ENCODE measurements at regions not wholly inside any gene's neighbourhood (a gene's known extent, or its start where the extent isn't known, plus 50 kb on each side); places are given as distances from the start of the nearest gene placed in this dataset.
A peak's percentile ranks its signal among the peaks of the same experiment; 100 is the strongest.

GRCh38 chr5:10073441-10074104, 176.1 kb downstream of the ATPSCKMT start:
- DNase-seq (ENCODE audit: low spot score) = no peak

- DNase-seq (ENCODE audit: low spot score) = no peak
Measured at GRCh38 chr5:10069637-10070313, 179.9 kb downstream of the ATPSCKMT start.

GRCh38 chr5:10065428-10066000, 184.2 kb downstream of the ATPSCKMT start:
- no peak for DNase-seq (ENCODE audit: low spot score)

- DNase-seq (ENCODE audit: low spot score) = no peak
Measured at GRCh38 chr5:10064546-10065195, 185.0 kb downstream of the ATPSCKMT start.

- DNase-seq (ENCODE audit: low spot score) = no peak
Measured at GRCh38 chr5:10063997-10064396, 185.7 kb downstream of the ATPSCKMT start.

GRCh38 chr5:10059980-10060379, 189.7 kb downstream of the ATPSCKMT start:
- DNase-seq (ENCODE audit: low spot score) = no peak

- DNase-seq (ENCODE audit: low spot score) = no peak
Measured at GRCh38 chr5:10059556-10059955, 190.1 kb downstream of the ATPSCKMT start.

- no peak for DNase-seq (ENCODE audit: low spot score)
Measured at GRCh38 chr5:10057356-10057755, 192.3 kb downstream of the ATPSCKMT start.

- DNase-seq (ENCODE audit: low spot score) = no peak
Measured at GRCh38 chr5:10056228-10056760, 193.4 kb downstream of the ATPSCKMT start.

GRCh38 chr5:10049858-10050455, 199.7 kb downstream of the ATPSCKMT start:
- DNase-seq (ENCODE audit: low spot score) = no peak

- no peak for DNase-seq (ENCODE audit: low spot score)
Measured at GRCh38 chr5:10046676-10047075, 203.0 kb downstream of the ATPSCKMT start.

- no peak for DNase-seq (ENCODE audit: low spot score)
Measured at GRCh38 chr5:10045376-10045775, 204.3 kb downstream of the ATPSCKMT start.

GRCh38 chr5:10036136-10036815, 213.4 kb downstream of the ATPSCKMT start:
- DNase-seq (ENCODE audit: low spot score) = no peak

GRCh38 chr5:10034001-10034400, 215.7 kb downstream of the ATPSCKMT start:
- no peak for DNase-seq (ENCODE audit: low spot score)

- no peak for DNase-seq (ENCODE audit: low spot score)
Measured at GRCh38 chr5:10031817-10032216, 217.9 kb downstream of the ATPSCKMT start.

- no peak for DNase-seq (ENCODE audit: low spot score)
Measured at GRCh38 chr5:10030219-10030831, 219.4 kb downstream of the ATPSCKMT start.

GRCh38 chr5:10023494-10023893, 226.2 kb downstream of the ATPSCKMT start:
- no peak for DNase-seq (ENCODE audit: low spot score)

GRCh38 chr5:10021248-10021647, 228.4 kb downstream of the ATPSCKMT start:
- DNase-seq (ENCODE audit: low spot score) = no peak

- DNase-seq (ENCODE audit: low spot score) = no peak
Measured at GRCh38 chr5:10019236-10019635, 230.5 kb downstream of the ATPSCKMT start.

GRCh38 chr5:10018201-10019069, 231.3 kb downstream of the ATPSCKMT start:
- peak; percentile 55 for DNase-seq (ENCODE audit: low spot score)
